ENCODE measurements at regions not wholly inside any gene's neighbourhood (a gene's known extent, or its start where the extent isn't known, plus 50 kb on each side); places are given as distances from the start of the nearest gene placed in this dataset.

GRCh38 chr12:127885954-127886750, 380.8 kb upstream of the TMEM132C start:
- no peak for TF ChIP-seq CTCF (IDR thresholded peaks at IDR 0.05)
- TF ChIP-seq EZH2phosphoT487 (IDR thresholded peaks at IDR 0.05), result no peak
- no peak for TF ChIP-seq EZH2 (IDR thresholded peaks at IDR 0.05)
